OCI-LY1 (cell line): ENCODE measurements at regions not wholly inside any gene's neighbourhood (a gene's known extent, or its start where the extent isn't known, plus 50 kb on each side); places are given as distances from the start of the nearest gene placed in this dataset.

Source experiments
- CTCF ChIP-seq: fragments of 200-600 bp; sonication (generic), shearing (Covaris generic); IDR thresholded peaks from 2 replicates; pipeline ENCODE4 v1.5.1; 2017; ENCODE audit warnings: mild to moderate bottlenecking, antibody characterized with exemption, low read length, moderate library complexity, mixed read lengths
- EZH2 ChIP-seq: fragments of 200-600 bp; sonication (generic), shearing (Covaris generic); IDR thresholded peaks from 2 replicates; pipeline ENCODE4 v1.8.0; 2017; ENCODE audit warnings: borderline replicate concordance, mixed run types, mild to moderate bottlenecking, antibody characterized with exemption, low read length, moderate library complexity, mixed read lengths

GRCh38 chr2:147621656-147622197 is 223.1 kb upstream of the ACVR2A start:
- TF ChIP-seq EZH2, result no peak
- no peak for TF ChIP-seq CTCF
